ACHN (cell line): ENCODE measurements at regions not wholly inside any gene's neighbourhood (a gene's known extent, or its start where the extent isn't known, plus 50 kb on each side); places are given as distances from the start of the nearest gene placed in this dataset.

Experiments
- DNase-seq: peaks from one replicate; pipeline ENCODE4 v3.0.0-alpha.2; 2015
- in situ Hi-C: cut with HindIII; loops from 2 replicates; pipeline ENCODE4 v1.10.0; 2017; ENCODE audit warnings: low sequenced_read_pairs, low pct_ligation_motif_present, low pct_unique_long_range_greater_than_20kb

- in situ Hi-C loops = no loop called here
- DNase-seq = no peak
Measured at GRCh38 chr2:8278709-8279354, 403.0 kb upstream of the ID2 start.

GRCh38 chr2:8279506-8279905, 402.4 kb upstream of the ID2 start:
- in situ Hi-C loops = no loop called here
- no peak for DNase-seq

- in situ Hi-C loops = no loop called here
Measured at GRCh38 chr2:8281234-8281633, 400.6 kb upstream of the ID2 start.

GRCh38 chr2:8281950-8282857, 399.7 kb upstream of the ID2 start:
- DNase-seq = no peak
- in situ Hi-C loops = no loop called here

More at GRCh38 chr2:8281234-8281633, 400.6 kb upstream of the ID2 start:
- DNase-seq = no peak

GRCh38 chr2:8282858-8283252, 399.0 kb upstream of the ID2 start:
- in situ Hi-C loops = no loop called here
- DNase-seq = no peak

- peak; percentile 24 for DNase-seq
- in situ Hi-C loops = no loop called here
Measured at GRCh38 chr2:8285081-8285480, 396.8 kb upstream of the ID2 start.

GRCh38 chr2:8285898-8286297, 396.0 kb upstream of the ID2 start:
- in situ Hi-C loops = no loop called here
- DNase-seq = no peak

GRCh38 chr2:8288206-8288605, 393.6 kb upstream of the ID2 start:
- no peak for DNase-seq
- in situ Hi-C loops = no loop called here

- in situ Hi-C loops = no loop called here
- DNase-seq = no peak
Measured at GRCh38 chr2:8289111-8289510, 392.7 kb upstream of the ID2 start.

- in situ Hi-C loops = no loop called here
- no peak for DNase-seq
Measured at GRCh38 chr2:8290771-8291352, 391.0 kb upstream of the ID2 start.

GRCh38 chr2:8296306-8296705, 385.6 kb upstream of the ID2 start:
- in situ Hi-C loops = no loop called here
- DNase-seq = no peak

- no peak for DNase-seq
- in situ Hi-C loops = no loop called here
Measured at GRCh38 chr2:8297376-8298231, 384.3 kb upstream of the ID2 start.

GRCh38 chr2:8298783-8299182, 383.1 kb upstream of the ID2 start:
- DNase-seq = no peak
- in situ Hi-C loops = no loop called here

GRCh38 chr2:8300216-8300615, 381.6 kb upstream of the ID2 start:
- no peak for DNase-seq
- in situ Hi-C loops = no loop called here

GRCh38 chr2:8300905-8301304, 381.0 kb upstream of the ID2 start:
- DNase-seq = no peak
- in situ Hi-C loops = no loop called here

- in situ Hi-C loops = no loop called here
- no peak for DNase-seq
Measured at GRCh38 chr2:8303322-8303832, 378.5 kb upstream of the ID2 start.

GRCh38 chr2:8304821-8305766, 376.8 kb upstream of the ID2 start:
- no peak for DNase-seq
- in situ Hi-C loops = no loop called here
